ENCODE measurements at regions not wholly inside any gene's neighbourhood (a gene's known extent, or its start where the extent isn't known, plus 50 kb on each side); places are given as distances from the start of the nearest gene placed in this dataset.

- Histone ChIP-seq H3K27ac (ENCODE audit: low read depth in 1 of 2, low read length in 2 of 2) (no peak overlapping the region), H3K36me3 (ENCODE audit: control insufficient read depth in 1 of 2, insufficient read depth in 2 of 2, low read length in 1 of 2) (no peaks in the 10 kb centered on the region), H3K9me3 (ENCODE audit: control insufficient read depth, low read length) (peaks cover 4% of the 10 kb centered on the region), H3K27me3 (ENCODE audit: control insufficient read depth in 1 of 2, insufficient read depth in 2 of 2, low read length in 1 of 2) (no peaks in the 10 kb centered on the region), H3K4me1 (ENCODE audit: control insufficient read depth in 1 of 2, insufficient read depth in 2 of 2, low read length in 2 of 2) (no peaks in the 10 kb centered on the region), H3K4me3 (ENCODE audit: low read length in 2 of 2) (no peak overlapping the region)
- intact Hi-C loops (cut with DNase I): no loop called here
- WGBS, 2 donors: 78 to 79% methylated on average over 10 of the region's 10 CpGs
- ATAC-seq (ENCODE audit: low FRiP score): no peak
- no peak for DNase-seq
Observed at GRCh38 chr17:13729466-13730134, 127.9 kb upstream of the HS3ST3A1 start.

GRCh38 chr17:13734880-13735279 is 133.2 kb upstream of the HS3ST3A1 start:
- ATAC-seq (ENCODE audit: low FRiP score) (no peak), DNase-seq (no peak)
- intact Hi-C loops (cut with DNase I): no loop called here
- Histone ChIP-seq H3K9me3 (ENCODE audit: control insufficient read depth, low read length) (peaks cover 6% of the 10 kb centered on the region), H3K4me1 (ENCODE audit: control insufficient read depth in 1 of 2, insufficient read depth in 2 of 2, low read length in 2 of 2) (no peaks in the 10 kb centered on the region), H3K4me3 (ENCODE audit: low read length in 2 of 2) (no peak overlapping the region), H3K27ac (ENCODE audit: low read depth in 1 of 2, low read length in 2 of 2) (no peak overlapping the region), H3K36me3 (ENCODE audit: control insufficient read depth in 1 of 2, insufficient read depth in 2 of 2, low read length in 1 of 2) (no peaks in the 10 kb centered on the region), H3K27me3 (ENCODE audit: control insufficient read depth in 1 of 2, insufficient read depth in 2 of 2, low read length in 1 of 2) (no peaks in the 10 kb centered on the region)
- WGBS, 2 donors: 45 to 58% methylated on average over 1 of the region's 1 CpG

GRCh38 chr17:13735444-13735843 is 133.7 kb upstream of the HS3ST3A1 start:
- Histone ChIP-seq H3K36me3 (ENCODE audit: control insufficient read depth in 1 of 2, insufficient read depth in 2 of 2, low read length in 1 of 2) (no peaks in the 10 kb centered on the region), H3K4me1 (ENCODE audit: control insufficient read depth in 1 of 2, insufficient read depth in 2 of 2, low read length in 2 of 2) (no peaks in the 10 kb centered on the region), H3K9me3 (ENCODE audit: control insufficient read depth, low read length) (peaks cover 6% of the 10 kb centered on the region), H3K4me3 (ENCODE audit: low read length in 2 of 2) (no peak overlapping the region), H3K27ac (ENCODE audit: low read depth in 1 of 2, low read length in 2 of 2) (no peak overlapping the region), H3K27me3 (ENCODE audit: control insufficient read depth in 1 of 2, insufficient read depth in 2 of 2, low read length in 1 of 2) (no peaks in the 10 kb centered on the region)
- intact Hi-C loops (cut with DNase I): no loop called here
- 27 to 50% methylated on average over 2 of the region's 2 CpGs for WGBS, 2 donors
- ATAC-seq (ENCODE audit: low FRiP score): no peak
- DNase-seq: no peak

- Histone ChIP-seq H3K36me3 (ENCODE audit: control insufficient read depth in 1 of 2, insufficient read depth in 2 of 2, low read length in 1 of 2) (no peaks in the 10 kb centered on the region), H3K9me3 (ENCODE audit: control insufficient read depth, low read length) (peaks cover 6% of the 10 kb centered on the region), H3K4me3 (ENCODE audit: low read length in 2 of 2) (no peak overlapping the region), H3K27me3 (ENCODE audit: control insufficient read depth in 1 of 2, insufficient read depth in 2 of 2, low read length in 1 of 2) (no peaks in the 10 kb centered on the region), H3K4me1 (ENCODE audit: control insufficient read depth in 1 of 2, insufficient read depth in 2 of 2, low read length in 2 of 2) (no peaks in the 10 kb centered on the region), H3K27ac (ENCODE audit: low read depth in 1 of 2, low read length in 2 of 2) (no peak overlapping the region)
- DNase-seq (no peak), ATAC-seq (ENCODE audit: low FRiP score) (no peak)
- WGBS, 2 donors: 47 to 53% methylated on average over 2 of the region's 2 CpGs
- intact Hi-C loops (cut with DNase I): no loop called here
Observed at GRCh38 chr17:13735861-13736260, 134.1 kb upstream of the HS3ST3A1 start.

GRCh38 chr17:13736916-13737315 is 135.2 kb upstream of the HS3ST3A1 start:
- H3K36me3 ChIP-seq (ENCODE audit: control insufficient read depth in 1 of 2, insufficient read depth in 2 of 2, low read length in 1 of 2): no peaks in the 10 kb centered on the region
- no peak for ATAC-seq (ENCODE audit: low FRiP score)
- no peaks in the 10 kb centered on the region for H3K4me1 ChIP-seq (ENCODE audit: control insufficient read depth in 1 of 2, insufficient read depth in 2 of 2, low read length in 2 of 2)
- DNase-seq: no peak
- H3K4me3 ChIP-seq (ENCODE audit: low read length in 2 of 2): no peak overlapping the region
- peaks cover 3% of the 10 kb centered on the region for H3K9me3 ChIP-seq (ENCODE audit: control insufficient read depth, low read length)
- intact Hi-C loops (cut with DNase I): no loop called here
- no peaks in the 10 kb centered on the region for H3K27me3 ChIP-seq (ENCODE audit: control insufficient read depth in 1 of 2, insufficient read depth in 2 of 2, low read length in 1 of 2)
- no peak overlapping the region for H3K27ac ChIP-seq (ENCODE audit: low read depth in 1 of 2, low read length in 2 of 2)

- no peak overlapping the region for H3K27ac ChIP-seq (ENCODE audit: low read depth in 1 of 2, low read length in 2 of 2)
- DNase-seq: no peak
- intact Hi-C loops (cut with DNase I): no loop called here
Observed at GRCh38 chr17:13740686-13741085, 139.0 kb upstream of the HS3ST3A1 start.

GRCh38 chr17:13741744-13742143 is 140.0 kb upstream of the HS3ST3A1 start:
- 69 to 72% methylated on average over 1 of the region's 1 CpG for WGBS, 2 donors
- no peak for DNase-seq
- Histone ChIP-seq H3K4me1 (ENCODE audit: control insufficient read depth in 1 of 2, insufficient read depth in 2 of 2, low read length in 2 of 2) (no peaks in the 10 kb centered on the region), H3K27ac (ENCODE audit: low read depth in 1 of 2, low read length in 2 of 2) (no peak overlapping the region), H3K9me3 (ENCODE audit: control insufficient read depth, low read length) (no peaks in the 10 kb centered on the region), H3K36me3 (ENCODE audit: control insufficient read depth in 1 of 2, insufficient read depth in 2 of 2, low read length in 1 of 2) (no peaks in the 10 kb centered on the region), H3K4me3 (ENCODE audit: low read length in 2 of 2) (no peak overlapping the region), H3K27me3 (ENCODE audit: control insufficient read depth in 1 of 2, insufficient read depth in 2 of 2, low read length in 1 of 2) (no peaks in the 10 kb centered on the region)
- ATAC-seq (ENCODE audit: low FRiP score): no peak
- intact Hi-C loops (cut with DNase I): no loop called here

More at GRCh38 chr17:13740686-13741085, 139.0 kb upstream of the HS3ST3A1 start:
- no peaks in the 10 kb centered on the region for H3K36me3 ChIP-seq (ENCODE audit: control insufficient read depth in 1 of 2, insufficient read depth in 2 of 2, low read length in 1 of 2)
- no peaks in the 10 kb centered on the region for H3K27me3 ChIP-seq (ENCODE audit: control insufficient read depth in 1 of 2, insufficient read depth in 2 of 2, low read length in 1 of 2)
- H3K4me3 ChIP-seq (ENCODE audit: low read length in 2 of 2): no peak overlapping the region
- 53 to 67% methylated on average over 3 of the region's 3 CpGs for WGBS, 2 donors
- no peaks in the 10 kb centered on the region for H3K4me1 ChIP-seq (ENCODE audit: control insufficient read depth in 1 of 2, insufficient read depth in 2 of 2, low read length in 2 of 2)
- peaks cover 1% of the 10 kb centered on the region for H3K9me3 ChIP-seq (ENCODE audit: control insufficient read depth, low read length)
- ATAC-seq (ENCODE audit: low FRiP score): no peak

- ATAC-seq (ENCODE audit: low FRiP score) (no peak), DNase-seq (no peak)
- Histone ChIP-seq H3K36me3 (ENCODE audit: control insufficient read depth in 1 of 2, insufficient read depth in 2 of 2, low read length in 1 of 2) (no peaks in the 10 kb centered on the region), H3K27ac (ENCODE audit: low read depth in 1 of 2, low read length in 2 of 2) (no peak overlapping the region), H3K4me3 (ENCODE audit: low read length in 2 of 2) (no peak overlapping the region), H3K4me1 (ENCODE audit: control insufficient read depth in 1 of 2, insufficient read depth in 2 of 2, low read length in 2 of 2) (no peaks in the 10 kb centered on the region), H3K27me3 (ENCODE audit: control insufficient read depth in 1 of 2, insufficient read depth in 2 of 2, low read length in 1 of 2) (no peaks in the 10 kb centered on the region), H3K9me3 (ENCODE audit: control insufficient read depth, low read length) (peaks cover 2% of the 10 kb centered on the region)
- WGBS, 2 donors: 87 to 94% methylated on average over 3 of the region's 3 CpGs
- intact Hi-C loops (cut with DNase I): no loop called here
Observed at GRCh38 chr17:13743906-13744305, 142.2 kb upstream of the HS3ST3A1 start.

GRCh38 chr17:13746404-13746803 is 144.7 kb upstream of the HS3ST3A1 start:
- DNase-seq: no peak
- H3K4me3 ChIP-seq (ENCODE audit: low read length in 2 of 2): no peak overlapping the region
- 66 to 79% methylated on average over 9 of the region's 9 CpGs for WGBS, 2 donors

More at GRCh38 chr17:13746404-13746803, 144.7 kb upstream of the HS3ST3A1 start:
- Histone ChIP-seq H3K27me3 (ENCODE audit: control insufficient read depth in 1 of 2, insufficient read depth in 2 of 2, low read length in 1 of 2) (no peaks in the 10 kb centered on the region), H3K4me1 (ENCODE audit: control insufficient read depth in 1 of 2, insufficient read depth in 2 of 2, low read length in 2 of 2) (no peaks in the 10 kb centered on the region), H3K9me3 (ENCODE audit: control insufficient read depth, low read length) (peaks cover 2% of the 10 kb centered on the region), H3K27ac (ENCODE audit: low read depth in 1 of 2, low read length in 2 of 2) (no peak overlapping the region), H3K36me3 (ENCODE audit: control insufficient read depth in 1 of 2, insufficient read depth in 2 of 2, low read length in 1 of 2) (no peaks in the 10 kb centered on the region)
- ATAC-seq (ENCODE audit: low FRiP score): no peak
- intact Hi-C loops (cut with DNase I): no loop called here

All from aorta (tissue), 5 donors.